GM12872 (cell line): ENCODE measurements at regions not wholly inside any gene's neighbourhood (a gene's known extent, or its start where the extent isn't known, plus 50 kb on each side); places are given as distances from the start of the nearest gene placed in this dataset.

Source experiments
- TF ChIP-seq, protein P1 (sequence below): IDR thresholded peaks from 3 replicates; pipeline ENCODE4 v1.5.1; 2011; ENCODE audit warnings: low read depth, mild to moderate bottlenecking, low read length, moderate library complexity; ENCODE audit not compliant: insufficient read depth

DNA sequence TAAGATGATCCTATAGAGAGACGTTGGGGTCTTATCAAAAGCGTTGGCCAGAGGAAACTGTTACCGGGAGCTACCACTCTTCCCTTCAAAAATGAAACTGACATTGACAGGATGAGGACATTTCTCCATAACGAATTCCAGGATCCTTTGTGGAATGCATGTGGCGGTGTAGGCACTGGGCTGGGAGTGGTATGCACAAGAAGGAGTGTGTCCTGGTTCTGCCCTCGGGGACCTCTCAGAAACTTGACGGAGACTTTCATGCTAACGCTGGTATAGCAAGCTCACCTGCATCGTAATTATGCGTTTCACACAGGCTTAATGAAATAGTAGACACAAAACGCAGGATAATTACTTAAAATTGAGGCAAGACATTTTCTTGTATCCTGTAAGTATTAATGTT lies 441.1 kb downstream of the FGF9 start:
- TF ChIP-seq, protein P1, sequence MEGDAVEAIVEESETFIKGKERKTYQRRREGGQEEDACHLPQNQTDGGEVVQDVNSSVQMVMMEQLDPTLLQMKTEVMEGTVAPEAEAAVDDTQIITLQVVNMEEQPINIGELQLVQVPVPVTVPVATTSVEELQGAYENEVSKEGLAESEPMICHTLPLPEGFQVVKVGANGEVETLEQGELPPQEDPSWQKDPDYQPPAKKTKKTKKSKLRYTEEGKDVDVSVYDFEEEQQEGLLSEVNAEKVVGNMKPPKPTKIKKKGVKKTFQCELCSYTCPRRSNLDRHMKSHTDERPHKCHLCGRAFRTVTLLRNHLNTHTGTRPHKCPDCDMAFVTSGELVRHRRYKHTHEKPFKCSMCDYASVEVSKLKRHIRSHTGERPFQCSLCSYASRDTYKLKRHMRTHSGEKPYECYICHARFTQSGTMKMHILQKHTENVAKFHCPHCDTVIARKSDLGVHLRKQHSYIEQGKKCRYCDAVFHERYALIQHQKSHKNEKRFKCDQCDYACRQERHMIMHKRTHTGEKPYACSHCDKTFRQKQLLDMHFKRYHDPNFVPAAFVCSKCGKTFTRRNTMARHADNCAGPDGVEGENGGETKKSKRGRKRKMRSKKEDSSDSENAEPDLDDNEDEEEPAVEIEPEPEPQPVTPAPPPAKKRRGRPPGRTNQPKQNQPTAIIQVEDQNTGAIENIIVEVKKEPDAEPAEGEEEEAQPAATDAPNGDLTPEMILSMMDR, result no peak

DNA sequence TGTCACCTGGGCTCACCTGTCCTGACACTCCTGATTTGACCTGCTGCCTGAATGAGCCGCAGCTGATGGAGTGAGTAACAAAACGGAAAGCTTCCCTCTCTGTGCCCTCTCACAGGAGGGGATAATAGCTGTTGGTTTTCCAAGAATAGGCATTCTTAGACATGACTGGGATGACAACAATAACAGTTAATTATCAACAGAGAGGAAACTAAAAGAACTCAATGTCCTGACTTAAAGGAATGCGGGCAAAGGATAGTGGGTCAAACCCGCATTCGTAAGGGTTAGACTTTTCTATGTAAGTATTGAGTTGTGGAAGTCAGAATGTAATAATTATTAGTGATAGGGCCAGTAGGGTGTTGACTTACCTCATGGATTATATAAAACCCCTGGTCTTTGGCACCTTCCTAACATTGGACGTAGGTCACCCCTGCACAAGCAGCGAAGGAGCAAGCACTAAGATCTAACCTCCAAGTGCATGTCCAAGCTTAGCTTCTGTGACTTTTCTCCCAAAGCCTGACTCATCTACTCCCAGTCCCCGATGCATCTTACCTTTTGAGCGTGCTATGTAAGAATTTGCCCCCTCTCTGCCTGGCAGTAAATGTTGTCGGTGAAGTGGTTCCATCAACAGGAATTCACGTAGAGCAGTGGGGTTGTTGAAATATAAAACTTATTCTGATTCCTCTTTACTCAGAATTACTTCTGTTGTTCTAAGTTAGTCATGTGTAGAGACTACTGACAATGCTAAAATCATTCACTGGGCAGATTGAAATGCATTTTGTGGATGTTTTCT lies 442.3 kb downstream of the FGF9 start:
- TF ChIP-seq, protein P1, result no peak

- TF ChIP-seq, protein P1, result no peak
Measured at GRCh38 chr13:22114630-22115311, 443.9 kb downstream of the FGF9 start.

DNA sequence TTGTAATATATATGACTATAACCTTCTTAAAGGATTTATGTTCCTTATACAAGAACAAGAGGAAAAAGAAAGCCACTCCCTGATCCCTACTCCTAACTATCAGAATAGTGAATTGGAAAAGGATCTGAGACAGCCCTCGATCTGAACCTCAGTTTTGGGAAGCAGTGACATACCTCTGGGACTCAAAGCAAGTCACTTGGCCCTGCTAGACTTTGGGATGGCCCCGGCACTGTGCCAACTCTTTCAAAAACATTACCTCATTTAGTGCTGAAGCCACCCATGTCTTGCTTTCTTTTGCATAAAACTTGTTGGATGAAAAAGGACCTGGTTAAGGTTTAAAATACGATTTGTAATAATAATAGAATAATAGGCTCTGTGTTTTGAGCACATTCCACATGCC lies 447.3 kb downstream of the FGF9 start:
- TF ChIP-seq, protein P1, result no peak

DNA sequence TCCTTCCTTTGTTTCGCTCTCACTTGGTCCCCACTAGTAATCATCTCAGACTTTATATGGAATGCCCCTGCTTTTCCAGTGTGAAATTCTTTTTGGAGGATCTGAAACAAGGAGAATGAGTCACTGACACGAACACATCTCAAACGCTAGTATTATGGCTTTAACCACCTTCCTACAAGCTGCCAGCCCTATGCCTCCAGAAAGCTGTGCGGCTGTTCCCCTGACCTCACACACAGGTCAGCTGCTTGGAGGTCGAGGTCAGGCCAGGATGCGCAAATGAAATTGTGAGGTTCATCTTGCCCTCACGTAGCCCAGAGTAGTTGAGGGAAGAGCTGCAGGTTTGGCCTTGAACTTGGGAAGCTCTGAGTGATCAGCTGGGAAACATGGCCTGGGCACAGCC lies 449.8 kb downstream of the FGF9 start:
- TF ChIP-seq, protein P1, result no peak

DNA sequence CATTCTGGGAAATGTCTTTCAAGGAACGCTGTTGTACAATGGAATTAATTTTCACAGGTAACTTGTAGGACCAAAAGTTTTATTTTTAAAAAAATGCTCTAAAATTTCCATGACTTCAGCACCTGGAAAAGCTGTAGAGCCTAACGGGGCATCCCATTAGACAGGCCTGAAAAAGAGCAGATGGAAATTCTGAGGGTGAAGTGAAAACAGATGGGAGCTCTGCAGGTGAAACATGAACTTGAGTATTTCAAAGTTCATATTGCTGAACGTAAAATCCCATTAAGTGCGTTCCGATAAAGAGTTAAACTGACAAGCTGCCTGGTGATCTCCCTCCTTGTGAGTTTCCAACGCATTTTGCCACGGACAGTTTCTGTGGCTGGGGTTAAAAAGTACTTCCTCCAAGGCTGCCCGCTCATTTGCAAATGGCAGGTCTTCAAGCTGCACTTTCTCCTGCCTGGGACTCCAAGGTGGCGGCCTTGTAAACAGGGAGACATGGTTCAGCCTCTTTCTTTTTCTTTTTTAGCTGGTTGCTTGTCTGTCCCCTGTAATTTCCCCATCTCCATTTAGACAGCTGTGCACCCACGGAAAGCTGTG lies 450.4 kb downstream of the FGF9 start:
- TF ChIP-seq, protein P1, result no peak

DNA sequence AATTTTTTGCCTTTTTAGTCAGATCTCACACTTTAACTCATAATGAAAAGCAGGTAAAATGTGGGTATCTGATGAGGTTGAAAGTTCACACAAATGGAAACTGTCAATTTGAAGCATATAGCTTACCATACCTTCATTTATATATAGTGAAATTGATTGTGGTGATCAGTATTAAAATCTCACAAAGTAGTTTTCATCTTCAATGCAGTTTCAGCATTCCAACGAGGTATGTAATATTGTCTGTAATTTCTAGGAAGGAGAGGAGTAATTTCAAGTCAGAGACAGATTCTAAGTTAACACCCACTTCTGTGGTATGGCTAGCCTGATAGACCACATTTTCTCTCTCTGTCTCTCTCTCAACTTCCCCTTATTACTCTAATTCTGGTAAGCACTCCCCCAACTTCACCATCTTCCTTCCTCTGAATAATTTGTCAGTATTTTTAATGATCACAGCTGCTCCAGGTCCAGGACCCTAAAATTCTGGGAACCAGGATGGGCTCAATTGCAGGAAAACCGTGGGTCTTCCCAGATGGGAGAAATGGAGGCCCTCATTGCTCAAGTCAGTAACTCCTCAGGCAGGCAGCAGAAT lies 455.7 kb downstream of the FGF9 start:
- TF ChIP-seq, protein P1, result no peak
